KOPT-K1 (cell line): ENCODE measurements at regions not wholly inside any gene's neighbourhood (a gene's known extent, or its start where the extent isn't known, plus 50 kb on each side); places are given as distances from the start of the nearest gene placed in this dataset.
"Not testable (repeated sequence)": the region's sequence is repeated elsewhere in the genome, so short reads cannot be mapped to it uniquely, and the experiment has no call there.

Experiments used
- H3K27ac ChIP-seq: fragments of 200-600 bp; sonication (generic); 2 replicates; pipeline ENCODE4 v1.5.1; 2016; ENCODE audit warnings: antibody characterized with exemption, mild to moderate bottlenecking, low read depth, low read length; ENCODE audit not compliant: poor library complexity, severe bottlenecking
- H3K36me3 ChIP-seq: fragments of 200-600 bp; sonication (generic); 2 replicates; pipeline ENCODE4 v1.5.1; 2017; ENCODE audit warnings: antibody characterized with exemption, mild to moderate bottlenecking, low read length, moderate library complexity; ENCODE audit not compliant: insufficient read depth
- H3K9me3 ChIP-seq: fragments of 200-600 bp; sonication (generic); 2 replicates; pipeline ENCODE4 v1.5.1; 2017; ENCODE audit warnings: antibody characterized with exemption, low read length, mild to moderate bottlenecking; ENCODE audit not compliant: insufficient read depth, poor library complexity, severe bottlenecking

GRCh38 chr6:3963426-3963825 lies 114.3 kb downstream of the FAM50B start:
- H3K27ac ChIP-seq: no peak overlapping the region

GRCh38 chr6:3965071-3965718 lies 113.7 kb downstream of the FAM217A start:
- Histone ChIP-seq H3K9me3 (no peaks in the 10 kb centered on the region), H3K27ac (no peak overlapping the region)

More at GRCh38 chr6:3963426-3963825, 114.3 kb downstream of the FAM50B start:
- H3K9me3 ChIP-seq: no peaks in the 10 kb centered on the region
- no peaks in the 10 kb centered on the region for H3K36me3 ChIP-seq

GRCh38 chr6:3966426-3966825 lies 112.5 kb downstream of the FAM217A start:
- H3K36me3 ChIP-seq: no peaks in the 10 kb centered on the region
- no peaks in the 10 kb centered on the region for H3K9me3 ChIP-seq
- H3K27ac ChIP-seq: no peak overlapping the region

More at GRCh38 chr6:3965071-3965718, 113.7 kb downstream of the FAM217A start:
- no peaks in the 10 kb centered on the region for H3K36me3 ChIP-seq

GRCh38 chr6:3970097-3970496 lies 108.8 kb downstream of the FAM217A start:
- Histone ChIP-seq H3K36me3 (no peaks in the 10 kb centered on the region), H3K9me3 (no peaks in the 10 kb centered on the region), H3K27ac (no peak overlapping the region)

- not testable (repeated sequence) for H3K9me3 ChIP-seq, H3K36me3 ChIP-seq
Observed at GRCh38 chr6:3973152-3973551, 105.8 kb downstream of the FAM217A start.

GRCh38 chr6:3977875-3978711 lies 100.8 kb downstream of the FAM217A start:
- H3K9me3 ChIP-seq: no peaks in the 10 kb centered on the region
- no peak overlapping the region for H3K27ac ChIP-seq

More at GRCh38 chr6:3973152-3973551, 105.8 kb downstream of the FAM217A start:
- H3K27ac ChIP-seq: not testable (repeated sequence)

GRCh38 chr6:3978966-3979365 lies 100.0 kb downstream of the FAM217A start:
- not testable (repeated sequence) for H3K27ac ChIP-seq, H3K9me3 ChIP-seq, H3K36me3 ChIP-seq

More at GRCh38 chr6:3977875-3978711, 100.8 kb downstream of the FAM217A start:
- no peaks in the 10 kb centered on the region for H3K36me3 ChIP-seq

GRCh38 chr6:3981917-3982316 lies 97.0 kb downstream of the FAM217A start:
- Histone ChIP-seq H3K9me3 (no peaks in the 10 kb centered on the region), H3K27ac (no peak overlapping the region), H3K36me3 (no peaks in the 10 kb centered on the region)

GRCh38 chr6:3983778-3984177 lies 95.2 kb downstream of the FAM217A start:
- no peaks in the 10 kb centered on the region for H3K36me3 ChIP-seq
- H3K27ac ChIP-seq: no peak overlapping the region
- no peaks in the 10 kb centered on the region for H3K9me3 ChIP-seq

GRCh38 chr6:3984494-3984893 lies 94.4 kb downstream of the FAM217A start:
- no peaks in the 10 kb centered on the region for H3K36me3 ChIP-seq
- no peak overlapping the region for H3K27ac ChIP-seq
- H3K9me3 ChIP-seq: no peaks in the 10 kb centered on the region

GRCh38 chr6:3986241-3986640 lies 92.7 kb downstream of the FAM217A start:
- no peaks in the 10 kb centered on the region for H3K9me3 ChIP-seq
- H3K36me3 ChIP-seq: no peaks in the 10 kb centered on the region
- no peak overlapping the region for H3K27ac ChIP-seq

- no peak overlapping the region for H3K27ac ChIP-seq
- no peaks in the 10 kb centered on the region for H3K36me3 ChIP-seq
Observed at GRCh38 chr6:3987053-3987452, 91.9 kb downstream of the FAM217A start.

GRCh38 chr6:3987576-3987975 lies 91.4 kb downstream of the FAM217A start:
- H3K27ac ChIP-seq: no peak overlapping the region
- H3K36me3 ChIP-seq: no peaks in the 10 kb centered on the region
- H3K9me3 ChIP-seq: no peaks in the 10 kb centered on the region

More at GRCh38 chr6:3987053-3987452, 91.9 kb downstream of the FAM217A start:
- no peaks in the 10 kb centered on the region for H3K9me3 ChIP-seq

GRCh38 chr6:3990692-3991491 lies 88.0 kb downstream of the FAM217A start:
- Histone ChIP-seq H3K36me3 (no peaks in the 10 kb centered on the region), H3K27ac (no peak overlapping the region), H3K9me3 (no peaks in the 10 kb centered on the region)

- Histone ChIP-seq H3K9me3 (no peaks in the 10 kb centered on the region), H3K36me3 (no peaks in the 10 kb centered on the region), H3K27ac (no peak overlapping the region)
Observed at GRCh38 chr6:3991941-3992340, 87.0 kb downstream of the FAM217A start.
